Right lobe of liver (tissue), 6 donors: ENCODE measurements at regions not wholly inside any gene's neighbourhood (a gene's known extent, or its start where the extent isn't known, plus 50 kb on each side); places are given as distances from the start of the nearest gene placed in this dataset.

Source experiments
- ATAC-seq, 4 donors: fragments of 200-7000 bp; cut with Tn5 transposase; one replicate each; pipeline ENCODE4 v1.9.1; 2020; ENCODE audit warnings: mild to moderate bottlenecking in 4 of 4, moderate library complexity in 4 of 4
- DNase-seq, 3 donors: peaks; one replicate each; pipeline ENCODE4 v3.0.0-alpha.2; 2020
- H3K27ac ChIP-seq, 3 donors: fragments of 200-600 bp; one replicate each; pipeline ENCODE4 v1.8.0; 2022
- H3K27me3 ChIP-seq, 2 donors: fragments of 200-600 bp; one replicate each; pipeline ENCODE4 v1.8.0; 2022
- H3K36me3 ChIP-seq, 4 donors: fragments of 200-600 bp; sonication (generic) in 1 of 4; one replicate each; pipeline versions ENCODE4 v1.5.1 to v1.8.0; 2017 to 2022; ENCODE audit warnings: control low read depth in 1 of 4
- H3K4me1 ChIP-seq, 4 donors: fragments of 200-600 bp; sonication (generic) in 1 of 4; one replicate each; pipeline versions ENCODE4 v1.5.1 to v1.8.0; 2017 to 2022; ENCODE audit warnings: control low read depth in 1 of 4
- H3K4me3 ChIP-seq, 3 donors: fragments of 200-600 bp; one replicate each; pipeline ENCODE4 v1.8.0; 2022
- H3K9me3 ChIP-seq, 4 donors: fragments of 200-600 bp; sonication (generic) in 1 of 4; one replicate each; pipeline versions ENCODE4 v1.5.1 to v1.8.0; 2017 to 2022; ENCODE audit warnings: control low read depth in 1 of 4
- POLR2A ChIP-seq: fragments of 450-650 bp; IDR thresholded peaks from one replicate; pipeline ENCODE4 v1.6.1; 2017; ENCODE audit warnings: antibody characterized with exemption, mild to moderate bottlenecking
- WGBS: methylation state at CpG from one replicate; pipeline ENCODE4 v1.1.6; 2018; ENCODE audit warnings: low coverage, low lambda C conversion rate; ENCODE audit not compliant: insufficient coverage; ENCODE audit errors: missing lambda C conversion rate; 5-methylcytosine and 5-hydroxymethylcytosine counted together
- intact Hi-C, 2 donors: fragments of 100-400 bp; cut with DNase I; formaldehyde crosslinking; loops; one replicate each; pipeline versions ENCODE4 v1.11.2 to v1.14.1; 2022
- TF ChIP-seq, protein P1 (sequence below), 4 donors: fragments of 200-600 bp in 3 of 4; fragments of 450-650 bp in 1 of 4; IDR thresholded peaks; one replicate each; pipeline versions ENCODE4 v1.5.1 to v1.8.0; 2016 to 2022; ENCODE audit warnings: antibody characterized with exemption in 4 of 4, mild to moderate bottlenecking in 2 of 4
- donor health status: DM: no; HTN: yes; CAD: no.
- donor health status: DM: no; HTN: no; CAD: no.
- donor health status: DM: no; HTN: no; CAD: no.
- donor health status: DM: no; HTN: yes; CAD: no.
- donor health status: DM: no; HTN: yes; CAD: no.

DNA sequence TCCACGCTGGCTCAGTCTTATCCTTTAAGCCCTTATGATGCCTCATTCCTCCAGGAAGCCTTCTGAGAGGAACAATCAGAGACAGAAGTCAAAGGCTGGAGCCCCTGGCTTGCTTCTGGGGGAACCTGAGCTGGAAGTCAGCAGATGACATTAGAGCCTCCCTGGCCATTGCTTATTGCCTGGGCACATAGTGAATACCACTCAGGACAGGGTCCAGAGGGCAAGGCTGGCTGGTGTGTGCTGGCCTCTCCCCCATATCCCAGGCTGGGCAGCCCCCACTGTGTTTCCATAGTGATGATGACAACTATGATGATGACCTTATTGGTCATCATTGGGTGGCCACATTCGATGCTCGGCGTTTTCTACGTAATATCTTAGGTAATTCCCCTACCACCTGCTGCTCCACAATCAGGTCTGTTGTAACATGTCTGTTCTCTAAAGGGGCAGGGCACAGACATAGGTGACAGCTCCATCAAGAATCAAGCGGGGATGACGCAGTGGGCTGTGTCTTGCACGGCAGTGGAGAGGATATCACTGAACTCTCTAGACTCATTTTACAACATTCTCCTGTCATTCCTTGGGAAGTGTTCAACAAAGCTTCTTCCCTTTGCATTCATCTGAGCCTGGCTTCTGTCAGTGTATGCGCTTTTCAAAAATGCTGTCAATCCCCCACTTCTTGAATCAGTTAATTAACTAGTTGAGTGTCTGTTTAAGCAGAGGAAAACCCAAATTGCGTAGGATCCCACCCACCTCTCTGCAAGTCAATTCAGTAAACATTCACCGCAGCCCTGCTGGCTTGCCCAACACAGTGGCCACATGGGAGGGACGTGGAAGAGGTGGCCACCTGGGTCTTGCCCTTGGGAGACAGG is 89.4 kb upstream of the TSHZ3 start:
- no peak for ATAC-seq
- intact Hi-C loops: no loop called here
- Histone ChIP-seq H3K27me3 (no peaks in the 10 kb centered on the region), H3K36me3 (no peaks in the 10 kb centered on the region), H3K4me1 (no peaks in the 10 kb centered on the region), H3K27ac (no peak overlapping the region), H3K4me3 (no peak overlapping the region), H3K9me3 (no peaks in the 10 kb centered on the region)
- DNase-seq: no peak
- TF ChIP-seq POLR2A: no peak
- TF ChIP-seq, protein P1, sequence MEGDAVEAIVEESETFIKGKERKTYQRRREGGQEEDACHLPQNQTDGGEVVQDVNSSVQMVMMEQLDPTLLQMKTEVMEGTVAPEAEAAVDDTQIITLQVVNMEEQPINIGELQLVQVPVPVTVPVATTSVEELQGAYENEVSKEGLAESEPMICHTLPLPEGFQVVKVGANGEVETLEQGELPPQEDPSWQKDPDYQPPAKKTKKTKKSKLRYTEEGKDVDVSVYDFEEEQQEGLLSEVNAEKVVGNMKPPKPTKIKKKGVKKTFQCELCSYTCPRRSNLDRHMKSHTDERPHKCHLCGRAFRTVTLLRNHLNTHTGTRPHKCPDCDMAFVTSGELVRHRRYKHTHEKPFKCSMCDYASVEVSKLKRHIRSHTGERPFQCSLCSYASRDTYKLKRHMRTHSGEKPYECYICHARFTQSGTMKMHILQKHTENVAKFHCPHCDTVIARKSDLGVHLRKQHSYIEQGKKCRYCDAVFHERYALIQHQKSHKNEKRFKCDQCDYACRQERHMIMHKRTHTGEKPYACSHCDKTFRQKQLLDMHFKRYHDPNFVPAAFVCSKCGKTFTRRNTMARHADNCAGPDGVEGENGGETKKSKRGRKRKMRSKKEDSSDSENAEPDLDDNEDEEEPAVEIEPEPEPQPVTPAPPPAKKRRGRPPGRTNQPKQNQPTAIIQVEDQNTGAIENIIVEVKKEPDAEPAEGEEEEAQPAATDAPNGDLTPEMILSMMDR (IDR thresholded peaks at IDR 0.05): no peak
- WGBS: 34% methylated on average over 8 of the region's 12 CpGs

DNA sequence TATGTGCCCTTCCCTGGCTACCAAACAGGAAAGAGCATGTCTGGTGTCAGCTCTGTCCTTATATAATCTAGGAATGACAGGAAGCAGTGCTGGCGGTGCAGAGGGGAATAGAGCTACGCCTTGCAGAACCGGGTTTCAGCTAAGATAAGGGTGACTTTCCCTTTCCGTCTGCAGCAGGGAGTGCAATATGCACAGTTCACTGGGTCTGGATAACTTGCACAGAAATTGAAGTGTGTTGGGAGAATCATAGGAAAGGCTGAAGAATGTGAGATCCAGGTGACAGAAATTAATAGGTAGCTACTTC is 90.0 kb upstream of the TSHZ3 start:
- 41% methylated on average over 4 of the region's 4 CpGs for WGBS
- ATAC-seq (peak in 2 of 4 donors; percentile 32 to 55), DNase-seq (no peak)
- Histone ChIP-seq H3K4me1 (no peaks in the 10 kb centered on the region), H3K4me3 (no peak overlapping the region), H3K36me3 (no peaks in the 10 kb centered on the region), H3K27me3 (no peaks in the 10 kb centered on the region), H3K27ac (no peak overlapping the region), H3K9me3 (no peaks in the 10 kb centered on the region)
- TF ChIP-seq POLR2A: no peak
- TF ChIP-seq, protein P1 (IDR thresholded peaks at IDR 0.05): no peak
- intact Hi-C loops: no loop called here

DNA sequence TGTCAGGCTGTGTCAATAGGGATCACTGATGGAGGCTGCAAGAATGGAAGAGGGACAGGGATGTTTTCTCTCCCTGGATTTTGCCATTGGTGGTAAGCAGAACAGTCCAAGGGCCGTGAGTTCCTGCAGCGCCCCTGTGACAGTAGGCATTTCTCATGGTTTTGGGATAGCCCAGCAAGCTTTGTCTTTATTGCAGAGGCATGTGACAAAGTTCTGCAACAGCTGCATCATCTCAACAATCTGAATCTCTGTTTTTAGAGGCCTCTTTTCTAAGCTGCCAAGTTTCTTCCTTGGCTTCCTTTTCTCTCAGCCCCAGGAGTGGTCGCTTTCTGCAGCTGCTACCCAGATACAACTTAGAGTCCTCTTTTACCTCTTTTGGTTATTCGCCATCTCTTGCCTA is 95.7 kb upstream of the TSHZ3 start:
- no peak for DNase-seq
- no peak for ATAC-seq
- TF ChIP-seq POLR2A: no peak
- TF ChIP-seq, protein P1 (IDR thresholded peaks at IDR 0.05): no peak
- no peaks in the 10 kb centered on the region for H3K27me3 ChIP-seq
- no peak overlapping the region for H3K4me3 ChIP-seq
- H3K9me3 ChIP-seq: no peaks in the 10 kb centered on the region
- no peaks in the 10 kb centered on the region for H3K36me3 ChIP-seq
- H3K4me1 ChIP-seq: no peaks in the 10 kb centered on the region
- 53% methylated on average over 4 of the region's 4 CpGs for WGBS
- H3K27ac ChIP-seq: no peak overlapping the region
- intact Hi-C loops: no loop called here

DNA sequence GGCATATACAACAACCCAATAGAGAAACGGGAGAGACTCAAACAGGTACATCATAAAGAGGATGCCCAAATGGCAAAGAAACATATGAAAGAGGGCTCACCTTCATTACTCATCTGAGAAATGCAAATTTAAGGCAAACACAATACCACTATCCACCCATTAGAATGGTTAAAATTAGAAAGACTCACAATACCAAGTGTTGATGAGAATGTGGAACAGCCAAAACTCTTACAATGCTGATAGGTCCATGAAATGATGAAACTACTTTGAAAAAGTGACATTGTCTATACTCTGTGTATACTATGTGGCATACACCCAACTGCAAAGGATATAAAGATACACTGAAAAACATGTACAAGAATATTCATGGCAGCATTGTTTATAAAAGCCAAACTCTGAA is 96.2 kb upstream of the TSHZ3 start:
- Histone ChIP-seq H3K27ac (no peak overlapping the region), H3K4me1 (no peaks in the 10 kb centered on the region), H3K4me3 (no peak overlapping the region), H3K36me3 (no peaks in the 10 kb centered on the region), H3K9me3 (no peaks in the 10 kb centered on the region), H3K27me3 (no peaks in the 10 kb centered on the region)
- WGBS: 64% methylated on average over 1 of the region's 1 CpG
- ATAC-seq: no peak
- intact Hi-C loops: no loop called here
- no peak for DNase-seq
- TF ChIP-seq, protein P1 (IDR thresholded peaks at IDR 0.05): no peak
- TF ChIP-seq POLR2A: no peak
